ENCODE measurements at regions not wholly inside any gene's neighbourhood (a gene's known extent, or its start where the extent isn't known, plus 50 kb on each side); places are given as distances from the start of the nearest gene placed in this dataset.

- Histone ChIP-seq H3K9ac (ENCODE audit: low read depth in 1 of 2, low read length in 2 of 2) (no peak overlapping the region), H3K4me3 (ENCODE audit: low read length in 2 of 2) (no peak overlapping the region), H3K27me3 (ENCODE audit: control insufficient read depth in 2 of 2, insufficient read depth in 2 of 2, low read length in 2 of 2) (no peaks in the 10 kb centered on the region), H3K4me1 (ENCODE audit: control insufficient read depth in 2 of 2, insufficient read depth in 2 of 2, low read length in 2 of 2) (peaks cover 6 to 15% of the 10 kb centered on the region in 2 donors), H3K36me3 (ENCODE audit: control insufficient read depth in 2 of 2, insufficient read depth in 2 of 2, low read length in 2 of 2) (no peaks in the 10 kb centered on the region), H3K9me3 (ENCODE audit: control insufficient read depth in 2 of 2, low read length in 2 of 2) (no peaks in the 10 kb centered on the region), H3K27ac (ENCODE audit: low read depth in 2 of 2, low read length in 2 of 2) (no peak overlapping the region)
These were observed 58.3 kb downstream of the CXCL12 start for GRCh38 chr10:44326474-44327030.

- no peaks in the 10 kb centered on the region for H3K9me3 ChIP-seq (ENCODE audit: control insufficient read depth in 2 of 2, low read length in 2 of 2)
- no peaks in the 10 kb centered on the region for H3K36me3 ChIP-seq (ENCODE audit: control insufficient read depth in 2 of 2, insufficient read depth in 2 of 2, low read length in 2 of 2)
- no peak overlapping the region for H3K4me3 ChIP-seq (ENCODE audit: low read length in 2 of 2)
- H3K9ac ChIP-seq (ENCODE audit: low read depth in 1 of 2, low read length in 2 of 2) = no peak overlapping the region
- peaks cover 6 to 15% of the 10 kb centered on the region in 2 donors for H3K4me1 ChIP-seq (ENCODE audit: control insufficient read depth in 2 of 2, insufficient read depth in 2 of 2, low read length in 2 of 2)
- no peaks in the 10 kb centered on the region for H3K27me3 ChIP-seq (ENCODE audit: control insufficient read depth in 2 of 2, insufficient read depth in 2 of 2, low read length in 2 of 2)
- H3K27ac ChIP-seq (ENCODE audit: low read depth in 2 of 2, low read length in 2 of 2) = peak overlapping the region in 1 of 2 donors; percentile 30
These were observed 59.1 kb downstream of the CXCL12 start for GRCh38 chr10:44325596-44326307.

GRCh38 chr10:44325157-44325556 is 59.7 kb downstream of the CXCL12 start:
- no peak overlapping the region for H3K4me3 ChIP-seq (ENCODE audit: low read length in 2 of 2)
- no peaks in the 10 kb centered on the region for H3K27me3 ChIP-seq (ENCODE audit: control insufficient read depth in 2 of 2, insufficient read depth in 2 of 2, low read length in 2 of 2)
- peaks cover 6 to 15% of the 10 kb centered on the region in 2 donors for H3K4me1 ChIP-seq (ENCODE audit: control insufficient read depth in 2 of 2, insufficient read depth in 2 of 2, low read length in 2 of 2)
- H3K9ac ChIP-seq (ENCODE audit: low read depth in 1 of 2, low read length in 2 of 2) = no peak overlapping the region
- peak overlapping the region; percentile 70 to 79 for H3K27ac ChIP-seq (ENCODE audit: low read depth in 2 of 2, low read length in 2 of 2)
- H3K36me3 ChIP-seq (ENCODE audit: control insufficient read depth in 2 of 2, insufficient read depth in 2 of 2, low read length in 2 of 2) = no peaks in the 10 kb centered on the region
- no peaks in the 10 kb centered on the region for H3K9me3 ChIP-seq (ENCODE audit: control insufficient read depth in 2 of 2, low read length in 2 of 2)

- Histone ChIP-seq H3K4me1 (ENCODE audit: control insufficient read depth in 2 of 2, insufficient read depth in 2 of 2, low read length in 2 of 2) (peaks cover 6 to 15% of the 10 kb centered on the region in 2 donors), H3K36me3 (ENCODE audit: control insufficient read depth in 2 of 2, insufficient read depth in 2 of 2, low read length in 2 of 2) (no peaks in the 10 kb centered on the region), H3K9ac (ENCODE audit: low read depth in 1 of 2, low read length in 2 of 2) (no peak overlapping the region), H3K9me3 (ENCODE audit: control insufficient read depth in 2 of 2, low read length in 2 of 2) (no peaks in the 10 kb centered on the region), H3K27me3 (ENCODE audit: control insufficient read depth in 2 of 2, insufficient read depth in 2 of 2, low read length in 2 of 2) (no peaks in the 10 kb centered on the region), H3K4me3 (ENCODE audit: low read length in 2 of 2) (no peak overlapping the region), H3K27ac (ENCODE audit: low read depth in 2 of 2, low read length in 2 of 2) (no peak overlapping the region)
These were observed 61.1 kb downstream of the CXCL12 start for GRCh38 chr10:44323838-44324237.

- Histone ChIP-seq H3K9me3 (ENCODE audit: control insufficient read depth in 2 of 2, low read length in 2 of 2) (no peaks in the 10 kb centered on the region), H3K9ac (ENCODE audit: low read depth in 1 of 2, low read length in 2 of 2) (no peak overlapping the region), H3K27me3 (ENCODE audit: control insufficient read depth in 2 of 2, insufficient read depth in 2 of 2, low read length in 2 of 2) (no peaks in the 10 kb centered on the region), H3K27ac (ENCODE audit: low read depth in 2 of 2, low read length in 2 of 2) (no peak overlapping the region), H3K4me3 (ENCODE audit: low read length in 2 of 2) (no peak overlapping the region), H3K4me1 (ENCODE audit: control insufficient read depth in 2 of 2, insufficient read depth in 2 of 2, low read length in 2 of 2) (peaks cover 6 to 15% of the 10 kb centered on the region in 2 donors), H3K36me3 (ENCODE audit: control insufficient read depth in 2 of 2, insufficient read depth in 2 of 2, low read length in 2 of 2) (no peaks in the 10 kb centered on the region)
These were observed 62.8 kb downstream of the CXCL12 start for GRCh38 chr10:44322137-44322536.

GRCh38 chr10:44320756-44321155 is 64.1 kb downstream of the CXCL12 start:
- Histone ChIP-seq H3K9ac (ENCODE audit: low read depth in 1 of 2, low read length in 2 of 2) (no peak overlapping the region), H3K4me1 (ENCODE audit: control insufficient read depth in 2 of 2, insufficient read depth in 2 of 2, low read length in 2 of 2) (peaks cover 6 to 10% of the 10 kb centered on the region in 2 donors), H3K36me3 (ENCODE audit: control insufficient read depth in 2 of 2, insufficient read depth in 2 of 2, low read length in 2 of 2) (no peaks in the 10 kb centered on the region), H3K4me3 (ENCODE audit: low read length in 2 of 2) (no peak overlapping the region), H3K27me3 (ENCODE audit: control insufficient read depth in 2 of 2, insufficient read depth in 2 of 2, low read length in 2 of 2) (no peaks in the 10 kb centered on the region), H3K9me3 (ENCODE audit: control insufficient read depth in 2 of 2, low read length in 2 of 2) (no peaks in the 10 kb centered on the region), H3K27ac (ENCODE audit: low read depth in 2 of 2, low read length in 2 of 2) (no peak overlapping the region)

GRCh38 chr10:44317856-44318255 is 67.0 kb downstream of the CXCL12 start:
- Histone ChIP-seq H3K36me3 (ENCODE audit: control insufficient read depth in 2 of 2, insufficient read depth in 2 of 2, low read length in 2 of 2) (no peaks in the 10 kb centered on the region), H3K9ac (ENCODE audit: low read depth in 1 of 2, low read length in 2 of 2) (no peak overlapping the region), H3K4me1 (ENCODE audit: control insufficient read depth in 2 of 2, insufficient read depth in 2 of 2, low read length in 2 of 2) (no peaks in the 10 kb centered on the region), H3K27me3 (ENCODE audit: control insufficient read depth in 2 of 2, insufficient read depth in 2 of 2, low read length in 2 of 2) (no peaks in the 10 kb centered on the region), H3K9me3 (ENCODE audit: control insufficient read depth in 2 of 2, low read length in 2 of 2) (no peaks in the 10 kb centered on the region), H3K27ac (ENCODE audit: low read depth in 2 of 2, low read length in 2 of 2) (no peak overlapping the region), H3K4me3 (ENCODE audit: low read length in 2 of 2) (no peak overlapping the region)

- Histone ChIP-seq H3K9me3 (ENCODE audit: control insufficient read depth in 2 of 2, low read length in 2 of 2) (no peaks in the 10 kb centered on the region), H3K27me3 (ENCODE audit: control insufficient read depth in 2 of 2, insufficient read depth in 2 of 2, low read length in 2 of 2) (no peaks in the 10 kb centered on the region), H3K4me1 (ENCODE audit: control insufficient read depth in 2 of 2, insufficient read depth in 2 of 2, low read length in 2 of 2) (no peaks in the 10 kb centered on the region), H3K27ac (ENCODE audit: low read depth in 2 of 2, low read length in 2 of 2) (no peak overlapping the region), H3K9ac (ENCODE audit: low read depth in 1 of 2, low read length in 2 of 2) (no peak overlapping the region), H3K36me3 (ENCODE audit: control insufficient read depth in 2 of 2, insufficient read depth in 2 of 2, low read length in 2 of 2) (no peaks in the 10 kb centered on the region), H3K4me3 (ENCODE audit: low read length in 2 of 2) (no peak overlapping the region)
These were observed 68.0 kb downstream of the CXCL12 start for GRCh38 chr10:44316922-44317215.

- Histone ChIP-seq H3K9ac (ENCODE audit: low read depth in 1 of 2, low read length in 2 of 2) (no peak overlapping the region), H3K36me3 (ENCODE audit: control insufficient read depth in 2 of 2, insufficient read depth in 2 of 2, low read length in 2 of 2) (no peaks in the 10 kb centered on the region), H3K9me3 (ENCODE audit: control insufficient read depth in 2 of 2, low read length in 2 of 2) (no peaks in the 10 kb centered on the region), H3K4me1 (ENCODE audit: control insufficient read depth in 2 of 2, insufficient read depth in 2 of 2, low read length in 2 of 2) (no peaks in the 10 kb centered on the region), H3K27ac (ENCODE audit: low read depth in 2 of 2, low read length in 2 of 2) (no peak overlapping the region), H3K27me3 (ENCODE audit: control insufficient read depth in 2 of 2, insufficient read depth in 2 of 2, low read length in 2 of 2) (no peaks in the 10 kb centered on the region), H3K4me3 (ENCODE audit: low read length in 2 of 2) (no peak overlapping the region)
These were observed 68.5 kb downstream of the CXCL12 start for GRCh38 chr10:44316187-44316921.

GRCh38 chr10:44314802-44315460 is 70.0 kb downstream of the CXCL12 start:
- Histone ChIP-seq H3K27ac (ENCODE audit: low read depth in 2 of 2, low read length in 2 of 2) (no peak overlapping the region), H3K9me3 (ENCODE audit: control insufficient read depth in 2 of 2, low read length in 2 of 2) (no peaks in the 10 kb centered on the region), H3K4me3 (ENCODE audit: low read length in 2 of 2) (no peak overlapping the region), H3K9ac (ENCODE audit: low read depth in 1 of 2, low read length in 2 of 2) (no peak overlapping the region), H3K4me1 (ENCODE audit: control insufficient read depth in 2 of 2, insufficient read depth in 2 of 2, low read length in 2 of 2) (peaks cover 3 to 5% of the 10 kb centered on the region in 2 donors), H3K36me3 (ENCODE audit: control insufficient read depth in 2 of 2, insufficient read depth in 2 of 2, low read length in 2 of 2) (no peaks in the 10 kb centered on the region), H3K27me3 (ENCODE audit: control insufficient read depth in 2 of 2, insufficient read depth in 2 of 2, low read length in 2 of 2) (no peaks in the 10 kb centered on the region)

All from mucosa of rectum (tissue), 2 donors.